COLO668 (cell line): ENCODE measurements at regions not wholly inside any gene's neighbourhood (a gene's known extent, or its start where the extent isn't known, plus 50 kb on each side); places are given as distances from the start of the nearest gene placed in this dataset.

Source experiments
- DNase-seq: peaks from one replicate; lab custom pipeline; 2025; ENCODE audit not compliant: unreplicated experiment; lab: John Stamatoyannopoulos, UW

DNA sequence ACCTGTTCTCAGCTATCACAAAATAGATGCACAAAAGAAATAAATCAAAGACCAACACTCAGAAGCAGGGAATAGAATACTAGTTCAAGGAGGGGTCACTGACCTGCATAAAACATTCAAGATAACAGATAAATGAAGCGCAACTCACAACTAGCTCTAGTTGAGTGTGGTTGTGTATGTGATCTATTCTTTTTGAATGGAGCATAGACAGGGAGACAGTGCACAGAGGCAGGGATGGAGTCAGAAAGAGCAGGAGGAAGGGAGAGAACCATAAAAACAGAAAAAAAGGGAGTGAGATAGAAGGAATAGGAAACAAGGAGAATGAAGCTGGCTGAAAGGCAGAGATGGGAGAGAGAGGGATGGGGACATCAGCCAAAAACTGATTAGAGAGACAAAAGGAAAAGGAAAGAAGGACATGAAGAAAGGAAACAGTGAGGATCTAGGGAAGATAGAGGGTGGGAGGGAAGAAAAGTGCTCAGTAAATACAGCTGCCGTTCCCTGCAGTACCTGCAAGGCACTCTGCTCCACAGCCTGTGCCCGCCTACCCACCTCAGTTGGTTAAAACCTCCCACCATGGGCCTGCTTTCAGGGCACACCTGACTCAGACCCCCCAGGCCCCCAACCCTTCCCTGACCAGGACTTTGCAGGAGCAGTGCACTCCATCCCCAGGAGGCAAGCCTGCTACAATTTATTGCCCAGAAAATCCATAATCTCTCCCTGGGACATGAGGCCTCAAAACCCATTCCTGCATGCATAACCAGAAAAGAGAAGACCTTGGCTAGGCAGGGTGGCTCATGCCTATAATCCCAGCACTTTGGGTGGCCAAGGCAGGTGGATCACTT is 385.2 kb upstream of the POU3F1 start:
- DNase-seq: no peak

DNA sequence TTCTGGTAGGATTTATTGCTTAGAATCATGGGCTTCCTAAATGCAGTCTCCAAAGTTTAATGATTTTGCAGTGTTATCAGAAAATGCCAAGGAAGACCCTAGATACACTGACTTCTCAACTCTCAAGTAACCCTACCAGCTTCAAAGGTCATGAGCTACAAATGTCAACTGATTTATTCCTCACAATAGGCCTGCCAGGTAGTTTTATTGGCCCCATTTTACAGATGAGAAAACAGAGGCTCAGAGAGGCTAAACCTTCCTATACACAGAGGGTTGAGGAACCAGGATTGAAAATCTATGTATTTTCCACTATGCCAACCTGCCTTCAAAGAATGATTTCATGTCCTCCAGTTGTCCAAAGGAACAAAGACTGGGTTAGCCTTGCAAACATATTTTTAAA is 384.4 kb upstream of the POU3F1 start:
- no peak for DNase-seq

DNA sequence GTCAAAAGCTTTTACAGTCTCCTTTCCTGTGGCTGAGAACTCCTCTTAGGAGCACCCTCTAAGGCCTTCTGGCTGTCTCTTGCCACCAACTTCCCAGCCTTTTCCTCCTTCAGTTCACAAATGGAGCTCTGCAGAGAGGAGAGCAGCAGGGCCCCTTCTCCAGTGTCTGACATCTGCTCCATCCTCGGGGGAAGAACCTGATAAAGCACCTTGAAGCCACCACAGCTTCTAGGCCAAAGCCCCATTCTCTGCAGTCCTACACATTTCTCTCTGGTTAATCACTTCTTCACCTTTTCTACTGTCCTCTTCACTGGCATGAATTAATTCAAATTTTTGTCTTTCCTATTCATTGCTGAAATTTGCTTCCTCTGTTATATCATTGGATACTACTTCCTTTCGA is 378.1 kb upstream of the POU3F1 start:
- no peak for DNase-seq

DNA sequence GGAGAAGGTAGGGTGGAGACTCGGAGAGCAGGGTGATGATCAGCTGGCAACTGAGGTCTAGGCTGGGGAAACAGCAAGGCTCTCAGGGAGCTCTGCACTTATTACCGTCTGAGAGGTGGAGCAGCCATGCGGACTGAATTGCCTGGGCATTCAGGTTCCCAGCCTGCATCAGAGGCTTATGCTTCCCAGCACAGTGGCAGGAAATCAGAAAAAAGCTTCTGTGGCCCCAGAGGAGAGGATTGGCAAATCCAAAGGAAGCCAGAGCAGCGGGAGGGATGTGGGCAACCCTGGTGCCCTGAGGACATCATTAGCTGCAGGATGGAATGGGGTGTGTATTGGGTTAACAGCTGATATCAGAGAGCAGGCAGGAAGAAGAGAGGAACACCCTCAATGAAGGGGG is 374.1 kb upstream of the POU3F1 start:
- DNase-seq: no peak

DNA sequence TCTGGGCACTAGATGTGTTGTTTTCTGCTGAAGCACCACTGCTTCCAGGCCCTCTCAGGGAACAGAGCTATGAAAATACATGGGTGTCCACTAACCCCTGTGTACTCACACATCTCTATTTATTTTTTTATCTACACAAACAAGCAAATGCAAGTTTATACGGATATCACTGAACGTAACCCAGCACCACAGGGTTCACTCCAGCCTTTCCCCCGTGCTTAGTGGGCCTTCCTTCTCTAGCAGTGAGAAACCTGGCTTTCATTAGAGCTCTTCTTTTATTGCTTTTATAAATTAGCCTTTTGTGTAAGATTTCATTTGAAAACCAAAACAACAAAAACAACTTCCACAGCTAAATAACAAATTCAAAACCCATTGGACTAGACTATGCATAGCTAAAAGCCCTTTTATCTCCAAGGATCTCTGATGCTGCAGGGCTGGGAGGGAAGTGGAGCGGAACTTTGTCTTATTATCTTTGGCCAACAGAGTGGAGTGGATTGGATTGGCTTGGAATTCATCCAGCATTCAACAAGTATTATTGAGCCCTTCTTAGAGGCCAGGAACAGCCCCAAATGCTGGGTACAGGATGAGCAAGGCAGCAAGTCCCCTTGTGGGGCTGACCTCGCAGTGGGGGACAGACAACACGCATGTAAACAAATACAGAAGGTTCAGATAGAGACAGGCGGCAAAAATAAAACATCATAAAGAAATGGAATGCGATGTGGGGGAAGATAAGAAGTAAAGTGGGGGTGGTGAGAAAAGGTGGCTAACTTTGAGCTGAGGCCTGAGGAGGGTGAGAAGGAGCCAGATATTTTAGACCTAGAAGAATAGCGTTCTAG is 371.8 kb upstream of the POU3F1 start:
- DNase-seq: no peak

DNA sequence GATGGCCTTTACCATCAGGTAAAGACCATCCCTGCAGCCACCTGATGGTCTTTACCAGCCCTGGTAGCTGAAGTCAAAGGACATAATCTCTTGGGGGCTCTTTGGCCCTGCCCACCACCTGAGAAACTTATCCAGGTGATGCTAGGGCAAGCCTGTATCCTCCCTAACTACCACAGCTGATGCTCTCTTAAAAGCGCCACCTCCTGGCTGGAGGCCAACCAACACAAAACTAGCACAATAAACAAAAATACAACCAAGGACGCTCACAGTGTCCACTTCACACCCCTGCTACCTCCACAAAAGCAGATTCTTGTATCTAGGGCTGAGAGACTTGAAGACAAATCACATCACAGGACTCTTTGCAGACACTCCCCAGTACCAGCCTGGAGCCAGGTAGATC is 357.1 kb upstream of the POU3F1 start:
- no peak for DNase-seq

DNA sequence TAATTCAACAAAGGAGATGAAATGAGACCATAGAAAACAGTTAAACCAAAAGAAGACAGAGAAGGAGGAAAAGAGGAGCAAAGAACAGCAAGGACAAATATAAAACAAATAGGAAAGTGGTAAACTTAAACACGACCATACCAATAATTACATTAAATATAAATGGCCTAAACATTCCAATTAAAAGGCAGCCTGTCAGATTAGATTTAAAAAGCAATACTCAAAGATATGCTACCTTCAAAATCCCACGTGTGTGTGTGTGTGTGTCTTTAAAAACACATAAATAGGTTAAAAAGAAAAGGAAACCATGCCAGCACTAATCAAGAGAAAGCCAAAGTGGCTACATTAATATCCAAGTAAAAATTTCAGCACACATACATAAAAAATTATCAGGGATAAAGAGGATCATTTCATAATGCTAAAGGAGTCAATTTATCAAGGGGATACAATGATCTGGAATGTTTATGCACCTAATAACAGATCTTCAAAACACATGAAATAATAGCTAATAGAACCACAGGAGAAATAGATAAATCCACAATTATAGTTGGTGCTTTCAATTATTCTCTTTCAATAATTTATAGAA is 355.7 kb upstream of the POU3F1 start:
- DNase-seq: no peak

DNA sequence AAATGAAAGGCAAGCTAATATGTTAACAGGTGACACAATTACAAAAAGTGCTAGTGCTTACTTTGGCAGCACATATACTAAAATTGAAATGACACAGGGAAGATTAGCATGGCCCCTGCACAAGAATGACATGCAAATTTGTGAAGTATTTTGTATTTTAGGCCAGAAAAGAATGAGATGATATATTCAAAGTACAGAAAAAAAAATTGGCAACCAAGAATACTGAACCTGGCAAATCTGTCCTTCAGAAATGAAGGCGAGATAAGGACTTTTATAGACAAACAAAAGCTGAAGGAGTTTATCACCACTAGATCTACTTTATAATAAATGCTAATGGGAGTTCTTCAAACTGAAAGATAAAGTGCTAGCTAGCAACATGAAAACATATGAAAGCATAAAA is 350.0 kb upstream of the POU3F1 start:
- no peak for DNase-seq

DNA sequence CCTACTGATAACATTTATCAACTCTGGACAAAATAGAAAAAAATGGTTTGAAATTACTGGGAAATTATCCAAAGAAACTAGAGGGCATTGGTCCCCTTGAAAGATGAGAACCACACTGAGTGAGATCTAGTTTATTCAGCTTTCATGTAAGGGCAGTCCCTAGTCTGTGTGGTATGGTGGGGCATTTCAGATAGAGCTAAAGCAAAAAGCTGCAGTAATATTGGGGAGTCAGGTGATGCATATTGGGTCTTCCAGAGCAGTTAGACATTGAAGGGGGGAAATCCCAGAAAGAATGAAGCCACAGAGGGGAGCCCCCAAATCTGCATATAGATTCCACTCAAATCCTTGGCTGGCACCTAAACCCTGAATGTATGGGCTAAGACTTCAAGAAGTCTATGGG is 347.7 kb upstream of the POU3F1 start:
- DNase-seq: no peak

DNA sequence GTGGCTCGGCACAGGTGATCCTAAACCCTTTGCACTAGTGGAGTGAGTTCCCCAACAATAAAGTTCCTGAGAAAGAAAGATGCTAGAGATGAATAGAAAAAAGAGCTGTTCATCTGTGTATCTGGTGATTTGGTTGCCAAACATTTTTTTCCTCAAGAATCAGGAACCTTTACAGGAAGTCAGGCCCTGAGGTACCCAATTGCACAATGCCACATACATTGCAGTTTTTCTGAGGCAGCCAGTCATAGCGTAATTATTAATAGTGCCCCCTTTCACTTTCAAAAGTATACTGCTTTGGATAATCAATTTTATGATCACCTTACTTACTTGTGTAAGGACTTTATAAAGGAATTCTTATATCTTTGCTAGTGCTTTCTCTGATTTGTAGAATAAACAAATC is 346.3 kb upstream of the POU3F1 start:
- DNase-seq: no peak

DNA sequence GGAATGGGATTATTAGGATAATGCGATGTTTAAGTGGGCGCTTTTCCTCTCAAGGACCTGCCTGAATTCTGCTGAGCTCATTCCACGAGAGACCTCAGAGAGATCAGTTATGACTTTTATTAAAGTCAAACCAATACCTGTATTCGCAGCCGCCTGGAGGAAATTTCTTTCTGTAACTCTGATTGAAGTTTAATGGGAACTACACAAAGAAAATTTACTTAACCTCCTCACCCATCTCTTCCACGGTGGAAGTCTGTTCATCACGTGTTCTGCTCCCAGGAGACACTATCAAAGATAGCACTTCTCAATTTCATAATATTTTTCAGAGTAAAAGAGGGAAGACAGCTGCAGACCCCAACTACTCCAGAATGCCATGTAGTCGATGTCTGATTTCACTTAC is 334.7 kb upstream of the POU3F1 start:
- DNase-seq: no peak

DNA sequence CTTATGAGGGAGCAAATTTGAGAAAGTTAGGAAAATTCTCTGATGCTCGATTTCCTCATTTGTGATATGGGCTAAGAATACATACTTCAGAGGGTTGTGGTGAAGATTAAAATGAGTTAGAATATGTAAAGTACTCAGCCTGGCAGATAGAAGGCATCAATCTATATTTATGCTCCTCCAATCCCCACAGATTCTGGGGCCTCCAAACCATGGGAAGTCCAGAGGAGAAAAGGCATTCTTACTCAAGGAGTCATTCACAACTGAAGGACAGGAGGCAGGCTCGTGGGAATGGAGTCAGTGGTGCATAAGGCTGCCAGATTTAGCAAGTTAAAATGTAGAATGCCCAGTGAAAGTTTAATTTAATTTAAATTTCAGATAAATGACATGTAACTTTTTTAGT is 330.0 kb upstream of the POU3F1 start:
- no peak for DNase-seq

DNA sequence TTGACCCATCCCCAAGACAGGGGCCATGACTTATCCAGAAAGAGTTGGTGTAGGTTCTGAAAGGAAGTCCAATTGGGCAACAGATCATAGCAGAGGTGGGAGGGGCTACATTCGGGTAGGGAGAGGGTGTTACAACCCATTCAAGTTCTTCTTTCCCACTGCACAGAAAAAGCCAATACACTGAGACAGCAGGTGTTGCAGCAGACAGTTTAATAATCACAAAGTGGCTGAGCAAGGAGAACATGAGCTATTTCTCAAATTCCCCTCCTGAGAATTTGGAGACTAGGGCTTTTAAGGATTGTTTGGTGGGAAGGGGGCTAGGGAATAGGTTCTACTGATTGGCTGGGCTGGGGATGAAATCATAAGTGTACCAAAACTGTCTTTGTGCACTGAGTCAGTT is 328.4 kb upstream of the POU3F1 start:
- no peak for DNase-seq

DNA sequence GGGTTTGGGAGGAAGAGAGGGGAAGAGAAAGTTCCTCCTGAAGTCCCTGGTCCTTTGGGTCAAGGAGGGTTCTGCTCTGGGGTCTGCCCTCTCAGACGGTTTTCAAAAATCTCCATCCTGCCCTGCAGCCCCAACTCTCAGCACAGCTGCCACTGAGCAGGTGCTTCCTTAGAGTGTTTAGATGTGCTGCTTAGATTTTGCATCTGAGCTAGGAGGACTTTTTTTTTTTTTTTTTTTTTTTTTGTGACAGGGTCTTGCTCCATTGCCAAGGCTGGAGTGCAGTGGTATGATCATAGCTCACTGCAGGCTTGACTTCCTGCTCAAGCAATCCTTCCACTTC is 324.9 kb upstream of the POU3F1 start:
- no peak for DNase-seq

DNA sequence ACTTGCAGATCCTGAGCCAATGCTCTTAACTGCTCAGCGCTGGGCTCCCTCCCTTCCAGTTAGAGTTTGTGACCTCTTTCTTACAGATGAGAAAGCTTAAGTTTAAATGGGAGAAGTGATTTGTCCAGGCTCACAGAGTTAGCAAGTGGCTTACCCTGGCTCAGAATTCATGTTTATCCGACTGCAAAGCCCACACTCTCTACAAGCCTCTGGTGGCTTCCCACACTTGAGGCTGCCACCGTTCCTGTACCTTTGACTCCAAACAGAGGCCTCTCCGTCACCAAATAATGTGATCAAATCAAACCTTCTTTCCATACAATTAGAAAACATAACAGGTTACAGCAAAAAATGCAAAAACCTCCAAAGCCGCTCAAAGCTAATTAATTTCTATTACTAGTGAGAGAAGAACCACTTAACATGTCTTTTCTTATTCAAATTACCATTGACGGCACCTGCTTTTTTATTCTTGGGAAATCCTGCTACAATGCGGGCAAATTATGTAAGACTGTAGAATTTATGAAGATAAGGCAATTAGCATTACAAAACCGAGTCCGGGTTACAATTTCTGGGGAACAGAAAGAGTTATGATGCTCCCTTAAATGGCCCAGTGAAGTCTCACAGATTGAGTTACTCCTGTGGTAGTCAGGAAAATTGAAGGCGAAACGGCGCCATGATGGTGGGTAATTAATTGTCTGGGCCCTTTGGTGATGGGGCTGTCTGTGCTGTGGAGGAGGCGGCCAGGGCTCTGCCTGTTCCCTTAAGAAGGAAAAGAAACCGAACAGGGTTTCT is 324.3 kb upstream of the POU3F1 start:
- no peak for DNase-seq

DNA sequence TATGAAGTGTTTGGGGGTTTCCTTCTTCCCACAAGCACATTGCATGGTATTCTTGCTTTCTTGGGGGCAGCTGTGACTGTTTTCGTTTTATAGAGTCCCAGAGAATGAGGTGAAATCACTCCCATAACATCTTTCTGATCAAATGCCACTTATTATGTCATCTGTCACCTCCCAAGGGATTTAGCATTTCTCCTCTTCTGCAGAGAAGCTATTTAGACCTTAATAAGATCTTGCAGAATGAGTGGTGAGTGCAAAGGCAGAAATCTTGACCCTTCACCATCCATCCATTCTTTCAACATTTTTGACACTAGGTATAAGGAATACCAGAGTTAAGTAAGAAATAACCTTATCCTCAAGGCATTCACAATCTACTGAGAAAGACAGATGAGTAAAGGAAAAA is 318.6 kb upstream of the POU3F1 start:
- DNase-seq: no peak

DNA sequence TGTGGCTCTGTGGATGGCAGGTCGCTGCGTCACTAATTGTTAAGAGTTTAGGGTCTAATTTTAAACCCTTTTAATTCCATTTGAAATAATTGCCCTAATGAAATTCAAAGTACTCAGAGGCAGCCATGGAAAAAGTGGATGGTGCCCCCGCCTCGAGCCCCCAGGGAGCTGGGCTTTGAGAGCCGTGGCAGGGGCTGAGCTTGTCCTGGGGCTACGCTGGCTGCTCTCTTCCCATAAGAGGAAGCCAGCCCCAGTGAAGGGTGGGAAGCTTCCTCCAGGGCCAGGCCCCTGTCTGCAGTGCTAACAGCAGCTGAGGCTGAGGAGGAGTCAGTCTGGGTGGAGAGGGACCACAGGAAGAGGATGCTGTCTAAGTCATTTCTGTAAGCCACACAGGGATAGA is 315.0 kb upstream of the POU3F1 start:
- no peak for DNase-seq

DNA sequence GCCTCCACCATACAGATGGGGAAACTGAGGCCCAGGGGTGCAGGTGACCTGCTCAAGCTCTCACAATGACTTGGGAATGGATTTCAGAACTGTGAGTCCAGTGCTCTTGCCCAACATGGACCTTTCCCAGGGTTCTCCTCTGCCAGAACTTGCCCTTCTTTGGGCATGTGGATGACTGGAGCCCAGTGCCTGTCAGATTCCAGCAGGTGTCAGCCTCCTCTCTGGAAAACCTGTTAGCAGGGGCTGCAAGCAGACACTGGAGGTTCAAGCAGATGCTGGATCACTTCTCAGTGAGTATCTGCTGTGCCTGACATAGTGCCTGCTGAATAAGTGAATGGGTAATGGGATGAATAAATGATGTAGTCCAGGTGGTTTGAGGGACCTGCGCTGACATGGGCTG is 314.2 kb upstream of the POU3F1 start:
- DNase-seq: no peak

DNA sequence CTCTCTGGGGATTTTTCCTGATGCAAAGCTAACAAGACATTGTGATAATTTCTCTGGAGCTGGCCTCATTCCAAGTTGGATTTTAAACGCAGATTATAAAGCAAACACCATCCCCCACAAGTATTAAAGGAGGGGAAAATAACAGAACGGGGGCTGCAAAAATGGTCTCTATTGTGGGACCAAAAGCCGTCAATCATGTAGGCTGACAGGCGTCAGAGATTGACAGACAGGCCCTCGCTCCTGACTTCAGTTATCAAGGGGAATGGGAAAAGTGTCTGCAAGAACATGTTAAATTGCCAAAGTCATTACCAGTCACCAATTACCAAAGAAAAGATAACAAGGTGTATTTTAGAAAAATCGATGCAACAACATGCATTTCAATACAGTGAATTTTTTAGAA is 307.4 kb upstream of the POU3F1 start:
- no peak for DNase-seq

DNA sequence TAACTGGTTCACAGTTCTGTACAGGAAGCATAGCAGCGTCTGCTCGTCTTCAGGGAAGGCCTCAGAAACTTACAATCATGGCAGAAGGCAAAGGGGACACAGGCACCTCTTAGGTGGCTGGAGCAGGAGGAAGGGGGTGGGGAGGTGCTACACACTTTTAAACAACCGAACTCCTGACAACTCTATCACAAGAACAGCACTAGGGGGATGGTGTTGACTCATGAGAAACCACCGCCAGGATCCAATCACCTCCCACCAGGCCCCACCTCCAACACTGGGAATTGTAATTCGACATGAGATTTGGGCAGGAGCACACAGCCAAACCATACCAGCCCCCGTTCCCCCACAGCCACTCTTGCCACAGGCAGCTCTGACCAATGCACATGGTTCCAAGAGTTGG is 306.3 kb upstream of the POU3F1 start:
- no peak for DNase-seq

DNA sequence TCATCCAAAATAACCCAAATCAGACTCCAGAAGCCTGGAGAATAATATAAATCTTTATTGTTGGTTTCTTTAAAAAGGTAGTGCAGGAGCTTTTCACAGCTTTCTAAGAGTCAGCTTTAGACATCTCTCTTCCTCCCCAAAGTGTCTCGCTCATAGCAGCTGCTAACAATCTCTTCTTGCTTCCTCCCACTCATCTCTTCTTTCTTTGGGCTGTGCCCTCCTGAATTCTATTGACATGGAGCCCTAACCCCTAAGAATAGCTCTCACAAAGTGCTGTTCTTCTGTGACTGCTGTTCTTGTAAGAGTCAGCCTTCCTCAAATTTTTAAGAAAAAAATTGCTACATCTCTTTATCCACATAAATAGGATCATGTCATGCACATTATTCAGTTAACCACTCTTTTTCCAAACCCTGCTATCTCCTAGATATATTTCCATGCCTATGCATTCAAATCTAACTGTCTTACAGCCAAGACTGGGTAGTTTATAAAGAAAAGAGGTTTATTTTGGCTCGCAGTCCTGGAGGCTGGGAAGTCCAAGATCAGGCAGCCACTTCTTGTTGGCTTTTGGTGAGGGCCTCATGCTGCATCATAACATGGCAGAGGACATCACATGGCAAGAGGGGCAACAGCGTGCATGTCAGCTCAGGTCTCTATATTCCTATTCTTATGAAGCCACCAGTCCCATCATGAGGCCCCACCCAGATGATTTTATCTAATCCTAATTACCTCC is 301.0 kb upstream of the POU3F1 start:
- DNase-seq: no peak
